ENCODE measurements at regions not wholly inside any gene's neighbourhood (a gene's known extent, or its start where the extent isn't known, plus 50 kb on each side); places are given as distances from the start of the nearest gene placed in this dataset.

DNA sequence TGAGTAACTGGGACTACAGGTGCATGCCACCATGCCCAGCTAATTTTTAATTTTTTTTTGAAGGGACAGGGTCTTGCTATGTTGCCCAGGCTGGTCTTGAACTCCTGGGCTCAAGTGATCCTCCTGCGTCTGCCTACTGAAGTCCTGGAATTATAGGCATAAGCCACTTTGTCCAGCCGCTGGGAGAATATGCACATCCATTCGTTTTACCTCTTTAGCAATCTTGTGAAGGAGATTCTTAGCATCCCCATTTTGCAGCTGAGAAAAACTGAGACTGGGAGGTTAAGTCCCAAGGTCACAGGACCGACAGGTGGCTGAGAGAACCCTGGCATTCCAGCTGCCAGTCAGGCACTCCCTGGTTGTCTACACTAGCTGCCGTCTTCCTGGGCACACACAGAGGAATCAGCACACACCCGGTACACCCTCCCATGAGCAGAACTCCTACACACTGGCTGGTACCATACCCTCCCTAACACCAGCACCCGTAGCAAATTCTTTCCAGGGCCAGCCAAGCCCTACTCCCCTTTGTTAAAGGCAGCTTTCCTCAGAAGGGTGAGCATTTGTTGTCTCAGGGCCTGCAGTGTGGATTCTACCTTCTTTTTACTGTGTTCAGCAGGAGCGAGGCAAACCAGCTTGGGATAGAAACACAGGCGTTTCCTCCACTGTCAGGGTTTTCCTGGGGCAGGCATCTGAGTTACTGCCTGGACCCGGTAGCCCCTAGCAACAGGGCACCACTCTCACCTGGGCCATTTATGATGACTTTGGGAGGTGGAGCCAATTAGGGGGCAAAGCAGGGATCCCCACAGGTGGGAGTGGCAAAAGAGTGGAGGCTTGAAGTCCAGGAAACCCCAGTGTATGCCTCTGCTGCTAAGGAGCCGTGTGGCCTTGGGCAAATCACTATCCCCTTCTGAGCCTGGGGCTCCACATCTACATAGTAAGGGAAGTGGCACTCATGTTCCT, 70.2 kb downstream of the IRF2BPL start:
- ChIA-PET CTCF (interaction anchor here (0.6 kb wide), 1 partner anchor 75 kb away, joined by 5 read pairs; no protein-coding TSS in a partner anchor), POLR2A (ENCODE audit: low non-redundant PET) (no interaction called here)
- no TSS peak for BruUV-seq (replicated peaks)
- H3K4me3 ChIP-seq (ENCODE audit: low read depth, low read length, poor library complexity, severe bottlenecking) = no peak overlapping the region
- no peaks in the 10 kb centered on the region for H3K27me3 ChIP-seq (replicated peaks; ENCODE audit: insufficient read depth, low read depth, low read length, poor library complexity)
- no peak for TF ChIP-seq CTCF (conservative IDR thresholded peaks at IDR 0.05; ENCODE audit: low read depth, low read length)
- TF ChIP-seq EZH2 (IDR thresholded peaks at IDR 0.05; ENCODE audit: borderline replicate concordance, low read depth, low read length, poor library complexity, severe bottlenecking) = no peak
- peak overlapping the region; percentile 99 for H3K27ac ChIP-seq (ENCODE audit: low read depth, low read length, poor library complexity, severe bottlenecking)
- H3K9me3 ChIP-seq (ENCODE audit: low read depth, low read length, poor library complexity, severe bottlenecking) = no peaks in the 10 kb centered on the region
- intact Hi-C loops (cut with micrococcal nuclease; ENCODE audit: unreplicated experiment) = no loop called here
- H3K36me3 ChIP-seq (ENCODE audit: insufficient read depth, low read length, poor library complexity, severe bottlenecking) = no peaks in the 10 kb centered on the region
- DNase-seq (ENCODE audit: low spot score) = no peak
- peaks cover 81% of the 10 kb centered on the region for H3K4me1 ChIP-seq (ENCODE audit: insufficient read depth, low read length, poor library complexity, severe bottlenecking)

- Histone ChIP-seq H3K36me3 (ENCODE audit: insufficient read depth, low read length, poor library complexity, severe bottlenecking) (no peaks in the 10 kb centered on the region), H3K27ac (ENCODE audit: low read depth, low read length, poor library complexity, severe bottlenecking) (peak overlapping the region; percentile 99), H3K27me3 (replicated peaks; ENCODE audit: insufficient read depth, low read depth, low read length, poor library complexity) (no peaks in the 10 kb centered on the region), H3K4me3 (ENCODE audit: low read depth, low read length, poor library complexity, severe bottlenecking) (no peak overlapping the region), H3K9me3 (ENCODE audit: low read depth, low read length, poor library complexity, severe bottlenecking) (no peaks in the 10 kb centered on the region), H3K4me1 (ENCODE audit: insufficient read depth, low read length, poor library complexity, severe bottlenecking) (peaks cover 78% of the 10 kb centered on the region)
- DNase-seq (ENCODE audit: low spot score) = peak; percentile 56
- BruUV-seq (replicated peaks) = TSS peak; percentile 74
- ChIA-PET POLR2A (ENCODE audit: low non-redundant PET) (no interaction called here), CTCF (interaction anchor here (0.6 kb wide), 1 partner anchor 76 kb away, joined by 5 read pairs; no protein-coding TSS in a partner anchor)
- TF ChIP-seq CTCF (conservative IDR thresholded peaks at IDR 0.05; ENCODE audit: low read depth, low read length) = no peak
- TF ChIP-seq EZH2 (IDR thresholded peaks at IDR 0.05; ENCODE audit: borderline replicate concordance, low read depth, low read length, poor library complexity, severe bottlenecking) = no peak
- intact Hi-C loops (cut with micrococcal nuclease; ENCODE audit: unreplicated experiment) = loop anchor here (2.0 kb wide), 2 partner anchors 65 to 75 kb away; no protein-coding TSS in a partner anchor
Observed at GRCh38 chr14:76957224-76957891, 71.2 kb downstream of the IRF2BPL start.

- TF ChIP-seq CTCF (conservative IDR thresholded peaks at IDR 0.05; ENCODE audit: low read depth, low read length) = no peak
- no peak for TF ChIP-seq EZH2 (IDR thresholded peaks at IDR 0.05; ENCODE audit: borderline replicate concordance, low read depth, low read length, poor library complexity, severe bottlenecking)
- no peaks in the 10 kb centered on the region for H3K9me3 ChIP-seq (ENCODE audit: low read depth, low read length, poor library complexity, severe bottlenecking)
- CTCF ChIA-PET = interaction anchor here (0.6 kb wide), 1 partner anchor 88 kb away, joined by 7 read pairs; no protein-coding TSS in a partner anchor
- H3K4me1 ChIP-seq (ENCODE audit: insufficient read depth, low read length, poor library complexity, severe bottlenecking) = peaks cover 70% of the 10 kb centered on the region
- no TSS peak for BruUV-seq (replicated peaks)
- no peaks in the 10 kb centered on the region for H3K27me3 ChIP-seq (replicated peaks; ENCODE audit: insufficient read depth, low read depth, low read length, poor library complexity)
- H3K27ac ChIP-seq (ENCODE audit: low read depth, low read length, poor library complexity, severe bottlenecking) = peak overlapping the region; percentile 99
- no peaks in the 10 kb centered on the region for H3K36me3 ChIP-seq (ENCODE audit: insufficient read depth, low read length, poor library complexity, severe bottlenecking)
- POLR2A ChIA-PET (ENCODE audit: low non-redundant PET) = interaction anchor here (0.6 to 1.0 kb wide), 2 partner anchors 37 to 270 kb away, joined by 4 read pairs; no protein-coding TSS in a partner anchor
- H3K4me3 ChIP-seq (ENCODE audit: low read depth, low read length, poor library complexity, severe bottlenecking) = peak overlapping the region; percentile 35
- intact Hi-C loops (cut with micrococcal nuclease; ENCODE audit: unreplicated experiment) = loop anchor here (1.0 to 2.0 kb wide), 4 partner anchors 36 to 84 kb away; no protein-coding TSS in a partner anchor
- DNase-seq (ENCODE audit: low spot score) = peak; percentile 99
Observed at GRCh38 chr14:76956316-76957090, 72.0 kb downstream of the IRF2BPL start.

Measured in A673 (cell line).